Adrenal gland (tissue), 5 donors: ENCODE measurements at regions not wholly inside any gene's neighbourhood (a gene's known extent, or its start where the extent isn't known, plus 50 kb on each side); places are given as distances from the start of the nearest gene placed in this dataset.

Source experiments
- POLR2A ChIP-seq, 2 donors: fragments of 450-650 bp; IDR thresholded peaks; one replicate each; pipeline ENCODE4 v1.6.1; 2017; ENCODE audit warnings: antibody characterized with exemption in 2 of 2, mild to moderate bottlenecking in 2 of 2, moderate library complexity in 1 of 2
- TF ChIP-seq, protein P1 (sequence below), 6 experiments: fragments of 450-650 bp in 4 of 6; fragments of 200-600 bp in 2 of 6; sonication (generic) in 1 of 6; IDR thresholded peaks; 1 replicate in 5 of 6; 2 replicates in 1 of 6; pipeline versions ENCODE4 v1.5.1 to v1.8.0; 2016 to 2021; ENCODE audit warnings: antibody characterized with exemption in 6 of 6, mild to moderate bottlenecking in 2 of 6, moderate library complexity in 1 of 6
- donor health status: DM: no; HTN: no; CAD: no.

DNA sequence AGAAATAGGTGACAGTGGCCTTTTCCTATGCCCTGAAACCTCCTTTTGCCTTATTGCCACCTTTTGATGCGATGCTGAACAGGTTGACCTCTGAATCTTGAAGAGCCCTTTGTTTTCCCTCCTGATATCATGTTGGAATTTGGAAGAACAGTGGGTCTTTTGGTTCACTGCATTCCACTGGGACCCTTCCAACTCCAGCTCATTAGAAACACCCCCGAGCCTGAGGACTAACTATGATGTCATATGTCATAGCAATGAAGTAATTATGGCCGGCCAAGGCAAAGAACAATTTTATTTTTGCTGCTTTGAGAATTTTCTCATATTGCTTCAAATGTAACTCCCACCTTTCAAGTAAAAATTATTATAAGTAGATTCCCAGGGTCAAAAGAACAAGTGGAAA, 353.4 kb upstream of the JAG1 start:
- TF ChIP-seq, protein P1, sequence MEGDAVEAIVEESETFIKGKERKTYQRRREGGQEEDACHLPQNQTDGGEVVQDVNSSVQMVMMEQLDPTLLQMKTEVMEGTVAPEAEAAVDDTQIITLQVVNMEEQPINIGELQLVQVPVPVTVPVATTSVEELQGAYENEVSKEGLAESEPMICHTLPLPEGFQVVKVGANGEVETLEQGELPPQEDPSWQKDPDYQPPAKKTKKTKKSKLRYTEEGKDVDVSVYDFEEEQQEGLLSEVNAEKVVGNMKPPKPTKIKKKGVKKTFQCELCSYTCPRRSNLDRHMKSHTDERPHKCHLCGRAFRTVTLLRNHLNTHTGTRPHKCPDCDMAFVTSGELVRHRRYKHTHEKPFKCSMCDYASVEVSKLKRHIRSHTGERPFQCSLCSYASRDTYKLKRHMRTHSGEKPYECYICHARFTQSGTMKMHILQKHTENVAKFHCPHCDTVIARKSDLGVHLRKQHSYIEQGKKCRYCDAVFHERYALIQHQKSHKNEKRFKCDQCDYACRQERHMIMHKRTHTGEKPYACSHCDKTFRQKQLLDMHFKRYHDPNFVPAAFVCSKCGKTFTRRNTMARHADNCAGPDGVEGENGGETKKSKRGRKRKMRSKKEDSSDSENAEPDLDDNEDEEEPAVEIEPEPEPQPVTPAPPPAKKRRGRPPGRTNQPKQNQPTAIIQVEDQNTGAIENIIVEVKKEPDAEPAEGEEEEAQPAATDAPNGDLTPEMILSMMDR (IDR thresholded peaks at IDR 0.05): no peak
- no peak for TF ChIP-seq POLR2A (IDR thresholded peaks at IDR 0.05)
